DOHH2 (cell line): ENCODE measurements at regions not wholly inside any gene's neighbourhood (a gene's known extent, or its start where the extent isn't known, plus 50 kb on each side); places are given as distances from the start of the nearest gene placed in this dataset.

ENCODE experiments used
- CTCF ChIP-seq: fragments of 200-600 bp; sonication (generic); IDR thresholded peaks from one replicate; pipeline ENCODE4 v1.5.1; 2014; ENCODE audit warnings: antibody characterized with exemption, mild to moderate bottlenecking, low read depth, low read length; ENCODE audit not compliant: poor library complexity, severe bottlenecking
- EZH2phosphoT487 ChIP-seq: fragments of 200-600 bp; sonication (generic); IDR thresholded peaks from 2 replicates; pipeline ENCODE4 v1.6.1; 2017; ENCODE audit warnings: borderline replicate concordance, mild to moderate bottlenecking, antibody characterized with exemption, low read length, moderate library complexity, mixed read lengths

- TF ChIP-seq CTCF (no peak), EZH2phosphoT487 (no peak)
Measured at GRCh38 chr3:104939196-104939595, 427.5 kb upstream of the ALCAM start.
